Right atrium auricular region (tissue), 2 donors: ENCODE measurements at regions not wholly inside any gene's neighbourhood (a gene's known extent, or its start where the extent isn't known, plus 50 kb on each side); places are given as distances from the start of the nearest gene placed in this dataset.

ENCODE experiments used
- DNase-seq: peaks from one replicate; pipeline ENCODE4 v3.0.0-alpha.2; 2019; ENCODE audit warnings: low spot score
- H3K27ac ChIP-seq, 2 donors: fragments of 200-600 bp; sonication (generic); 1 replicate in 1 of 2; 2 replicates in 1 of 2; pipeline ENCODE4 v1.5.1; 2016 to 2019
- H3K27me3 ChIP-seq, 2 donors: fragments of 200-600 bp; sonication (generic); one replicate each; pipeline versions ENCODE4 v1.5.1 to v1.6.0; 2017 to 2019
- H3K36me3 ChIP-seq: fragments of 200-600 bp; sonication (generic); one replicate; pipeline ENCODE4 v1.5.1; 2016
- H3K4me1 ChIP-seq, 2 donors: fragments of 200-600 bp; sonication (generic); one replicate each; pipeline versions ENCODE4 v1.5.1 to v1.6.0; 2017 to 2019
- H3K4me3 ChIP-seq, 2 donors: fragments of 200-600 bp; sonication (generic); 1 replicate in 1 of 2; 2 replicates in 1 of 2; pipeline ENCODE4 v1.5.1; 2017 to 2019; ENCODE audit warnings: mild to moderate bottlenecking in 1 of 2, moderate library complexity in 1 of 2
- H3K9me3 ChIP-seq, 2 donors: fragments of 200-600 bp; sonication (generic); one replicate each; pipeline ENCODE4 v1.5.1; 2019
- TF ChIP-seq, protein P1 (sequence below), 2 donors: fragments of 200-600 bp; sonication (generic); IDR thresholded peaks; one replicate each; pipeline ENCODE4 v1.5.1; 2019; ENCODE audit warnings: antibody characterized with exemption in 2 of 2

- H3K4me3 ChIP-seq = no peak overlapping the region
- no peaks in the 10 kb centered on the region for H3K27me3 ChIP-seq
- TF ChIP-seq, protein P1, sequence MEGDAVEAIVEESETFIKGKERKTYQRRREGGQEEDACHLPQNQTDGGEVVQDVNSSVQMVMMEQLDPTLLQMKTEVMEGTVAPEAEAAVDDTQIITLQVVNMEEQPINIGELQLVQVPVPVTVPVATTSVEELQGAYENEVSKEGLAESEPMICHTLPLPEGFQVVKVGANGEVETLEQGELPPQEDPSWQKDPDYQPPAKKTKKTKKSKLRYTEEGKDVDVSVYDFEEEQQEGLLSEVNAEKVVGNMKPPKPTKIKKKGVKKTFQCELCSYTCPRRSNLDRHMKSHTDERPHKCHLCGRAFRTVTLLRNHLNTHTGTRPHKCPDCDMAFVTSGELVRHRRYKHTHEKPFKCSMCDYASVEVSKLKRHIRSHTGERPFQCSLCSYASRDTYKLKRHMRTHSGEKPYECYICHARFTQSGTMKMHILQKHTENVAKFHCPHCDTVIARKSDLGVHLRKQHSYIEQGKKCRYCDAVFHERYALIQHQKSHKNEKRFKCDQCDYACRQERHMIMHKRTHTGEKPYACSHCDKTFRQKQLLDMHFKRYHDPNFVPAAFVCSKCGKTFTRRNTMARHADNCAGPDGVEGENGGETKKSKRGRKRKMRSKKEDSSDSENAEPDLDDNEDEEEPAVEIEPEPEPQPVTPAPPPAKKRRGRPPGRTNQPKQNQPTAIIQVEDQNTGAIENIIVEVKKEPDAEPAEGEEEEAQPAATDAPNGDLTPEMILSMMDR (IDR thresholded peaks at IDR 0.05) = no peak
- H3K27ac ChIP-seq = no peak overlapping the region
- no peak for DNase-seq
- no peaks in the 10 kb centered on the region for H3K9me3 ChIP-seq
- H3K4me1 ChIP-seq = no peaks in the 10 kb centered on the region
- no peaks in the 10 kb centered on the region for H3K36me3 ChIP-seq
Observed at GRCh38 chr14:21939836-21940235, 266.2 kb upstream of the OR4E1 start.

DNA sequence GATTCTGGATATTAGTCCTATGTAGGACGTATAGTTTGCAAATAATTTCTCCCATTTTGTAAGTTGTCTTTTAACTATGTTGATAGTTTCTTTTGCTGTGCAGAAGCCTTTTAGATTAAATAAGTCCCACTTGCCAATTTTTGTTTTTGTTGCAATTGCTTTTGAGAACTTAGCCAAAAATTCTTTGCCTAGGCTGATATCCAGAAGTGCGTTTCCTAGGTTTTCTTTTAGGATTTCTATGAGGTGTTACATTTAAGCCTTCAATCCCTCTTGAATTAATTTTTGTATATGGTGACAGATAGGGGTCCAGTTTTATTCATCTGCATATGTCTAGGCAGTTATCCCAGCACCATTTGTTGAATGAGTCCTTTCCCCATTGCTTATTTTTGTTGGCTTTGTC lies 264.4 kb upstream of the OR4E1 start:
- Histone ChIP-seq H3K27ac (no peak overlapping the region), H3K27me3 (no peaks in the 10 kb centered on the region), H3K36me3 (no peaks in the 10 kb centered on the region), H3K4me1 (no peaks in the 10 kb centered on the region), H3K9me3 (no peaks in the 10 kb centered on the region), H3K4me3 (no peak overlapping the region)
- TF ChIP-seq, protein P1 (IDR thresholded peaks at IDR 0.05) = no peak
- no peak for DNase-seq

GRCh38 chr14:21933681-21934080 lies 260.1 kb upstream of the OR4E1 start:
- TF ChIP-seq, protein P1 (IDR thresholded peaks at IDR 0.05) = no peak
- H3K9me3 ChIP-seq = no peaks in the 10 kb centered on the region

GRCh38 chr14:21924479-21924878 lies 250.9 kb upstream of the OR4E1 start:
- H3K27me3 ChIP-seq = no peaks in the 10 kb centered on the region
- H3K4me3 ChIP-seq = no peak overlapping the region
- no peaks in the 10 kb centered on the region for H3K9me3 ChIP-seq
- no peak for DNase-seq
- H3K36me3 ChIP-seq = no peaks in the 10 kb centered on the region
- H3K27ac ChIP-seq = no peak overlapping the region
- TF ChIP-seq, protein P1 (IDR thresholded peaks at IDR 0.05) = no peak
- H3K4me1 ChIP-seq = no peaks in the 10 kb centered on the region

More at GRCh38 chr14:21933681-21934080, 260.1 kb upstream of the OR4E1 start:
- H3K4me1 ChIP-seq = no peaks in the 10 kb centered on the region
- H3K4me3 ChIP-seq = no peak overlapping the region
- no peaks in the 10 kb centered on the region for H3K27me3 ChIP-seq
- no peak for DNase-seq
- no peaks in the 10 kb centered on the region for H3K36me3 ChIP-seq
- H3K27ac ChIP-seq = no peak overlapping the region

- no peak overlapping the region for H3K27ac ChIP-seq
Observed at GRCh38 chr14:21923820-21924219, 250.2 kb upstream of the OR4E1 start.

GRCh38 chr14:21921453-21921852 lies 247.8 kb upstream of the OR4E1 start:
- H3K4me3 ChIP-seq = no peak overlapping the region
- H3K27me3 ChIP-seq = no peaks in the 10 kb centered on the region
- DNase-seq = no peak
- TF ChIP-seq, protein P1 (IDR thresholded peaks at IDR 0.05) = no peak
- no peak overlapping the region for H3K27ac ChIP-seq
- no peaks in the 10 kb centered on the region for H3K36me3 ChIP-seq
- no peaks in the 10 kb centered on the region for H3K9me3 ChIP-seq
- no peaks in the 10 kb centered on the region for H3K4me1 ChIP-seq

More at GRCh38 chr14:21923820-21924219, 250.2 kb upstream of the OR4E1 start:
- DNase-seq = no peak
- TF ChIP-seq, protein P1 (IDR thresholded peaks at IDR 0.05) = no peak
- Histone ChIP-seq H3K4me1 (no peaks in the 10 kb centered on the region), H3K9me3 (no peaks in the 10 kb centered on the region), H3K27me3 (no peaks in the 10 kb centered on the region), H3K4me3 (no peak overlapping the region), H3K36me3 (no peaks in the 10 kb centered on the region)
